CD4-positive, alpha-beta T cell treated with Interleukin-15 for 4 hours (primary cell): ENCODE measurements at regions not wholly inside any gene's neighbourhood (a gene's known extent, or its start where the extent isn't known, plus 50 kb on each side); places are given as distances from the start of the nearest gene placed in this dataset.
"Not testable (repeated sequence)": the region's sequence is repeated elsewhere in the genome, so short reads cannot be mapped to it uniquely, and the experiment has no call there.

Experiments used
- DNase-seq: peaks from one replicate; pipeline ENCODE4 v3.0.0-alpha.2; 2020; ENCODE audit warnings: low spot score

GRCh38 chr12:90687682-90688081 lies 267.3 kb downstream of the CCER1 start:
- not testable (repeated sequence) for DNase-seq

- no peak for DNase-seq
Measured at GRCh38 chr12:90683871-90684270, 271.1 kb downstream of the CCER1 start.

- no peak for DNase-seq
Measured at GRCh38 chr12:90682398-90682797, 272.6 kb downstream of the CCER1 start.

GRCh38 chr12:90679674-90680073 lies 275.3 kb downstream of the CCER1 start:
- no peak for DNase-seq

GRCh38 chr12:90677552-90677951 lies 277.4 kb downstream of the CCER1 start:
- DNase-seq = no peak

- DNase-seq = no peak
Measured at GRCh38 chr12:90677055-90677454, 277.9 kb downstream of the CCER1 start.

- DNase-seq = no peak
Measured at GRCh38 chr12:90675106-90675505, 279.9 kb downstream of the CCER1 start.

- DNase-seq = no peak
Measured at GRCh38 chr12:90672081-90672480, 282.9 kb downstream of the CCER1 start.

GRCh38 chr12:90663949-90664348 lies 291.0 kb downstream of the CCER1 start:
- DNase-seq = not testable (repeated sequence)

GRCh38 chr12:90659060-90659459 lies 295.9 kb downstream of the CCER1 start:
- no peak for DNase-seq

GRCh38 chr12:90653040-90653439 lies 301.9 kb downstream of the CCER1 start:
- no peak for DNase-seq

GRCh38 chr12:90652280-90652679 lies 302.7 kb downstream of the CCER1 start:
- DNase-seq = no peak

- no peak for DNase-seq
Measured at GRCh38 chr12:90645181-90645580, 309.8 kb downstream of the CCER1 start.

- no peak for DNase-seq
Measured at GRCh38 chr12:90631591-90632212, 323.3 kb downstream of the CCER1 start.

- no peak for DNase-seq
Measured at GRCh38 chr12:90630006-90630405, 325.0 kb downstream of the CCER1 start.

GRCh38 chr12:90628213-90628612 lies 326.8 kb downstream of the CCER1 start:
- no peak for DNase-seq

- DNase-seq = no peak
Measured at GRCh38 chr12:90627180-90627896, 327.6 kb downstream of the CCER1 start.

GRCh38 chr12:90622431-90622830 lies 332.5 kb downstream of the CCER1 start:
- DNase-seq = no peak

GRCh38 chr12:90621927-90622326 lies 333.0 kb downstream of the CCER1 start:
- DNase-seq = no peak

- DNase-seq = no peak
Measured at GRCh38 chr12:90619943-90620342, 335.0 kb downstream of the CCER1 start.

- DNase-seq = no peak
Measured at GRCh38 chr12:90618586-90618985, 336.4 kb downstream of the CCER1 start.

GRCh38 chr12:90611891-90612290 lies 343.1 kb downstream of the CCER1 start:
- no peak for DNase-seq

- DNase-seq = no peak
Measured at GRCh38 chr12:90611048-90611447, 343.9 kb downstream of the CCER1 start.
